A549 (cell line): ENCODE measurements at regions not wholly inside any gene's neighbourhood (a gene's known extent, or its start where the extent isn't known, plus 50 kb on each side); places are given as distances from the start of the nearest gene placed in this dataset.
"Not testable (repeated sequence)": the region's sequence is repeated elsewhere in the genome, so short reads cannot be mapped to it uniquely, and the experiment has no call there.

Experiments used
- ATAC-seq, 2 experiments: fragments of 200-7000 bp in 1 of 2; fragments of >200 bp in 1 of 2; cut with Nextera tagmentation in 1 of 2; cut with Tn5 transposase in 1 of 2; 3 replicates each; pipeline versions ENCODE4 v1.8.0 to v1.9.1; 2018 to 2020; ENCODE audit warnings: mild to moderate bottlenecking in 1 of 2, moderate library complexity in 1 of 2
- CTCF ChIA-PET: fragments of 300-600 bp; sonication (Branson Sonifier 250); formaldehyde crosslinking; extraction: SDS; loops from one replicate; lab custom pipeline; 2021; ENCODE audit warnings: antibody characterized with exemption, inconsistent platforms; lab: Yijun Ruan, JAX
- POLR2A ChIA-PET: fragments of 350-600 bp; formaldehyde crosslinking; extraction: SDS; loops from one replicate; lab custom pipeline; 2021; ENCODE audit warnings: antibody characterized with exemption, inconsistent platforms; lab: Yijun Ruan, JAX
- DNase-seq, 2 experiments: peaks; one replicate each; pipeline versions ENCODE4 v3.0.0 to v3.0.0-alpha.2; 2011 to 2016; ENCODE audit warnings: low read depth in 1 of 2, low spot score in 1 of 2
- FAIRE-seq: peaks from 2 replicates; lab custom pipeline; 2011; peaks lifted over from hg19 to GRCh38; lab: Jason Lieb, UNC
- H3K27ac ChIP-seq, 2 experiments: fragments of >200 bp; sonication (Bioruptor Twin); formaldehyde crosslinking; 3 replicates each; pipeline ENCODE4 v1.5.1; 2016 to 2017
- H3K4me1 ChIP-seq: fragments of >200 bp; sonication (Bioruptor Twin); formaldehyde crosslinking; 3 replicates; pipeline ENCODE4 v1.6.1; 2016
- H3K4me2 ChIP-seq: fragments of >200 bp; sonication (Bioruptor Twin); formaldehyde crosslinking; 3 replicates; pipeline ENCODE4 v1.6.1; 2016
- H3K4me3 ChIP-seq: fragments of >200 bp; sonication (Bioruptor Twin); formaldehyde crosslinking; 3 replicates; pipeline ENCODE4 v1.5.1; 2016
- H3K9me3 ChIP-seq: fragments of >200 bp; sonication (Bioruptor Twin); formaldehyde crosslinking; 3 replicates; pipeline ENCODE4 v1.6.1; 2016
- ATOH8 ChIP-seq: fragments of 250-450 bp; sonication (Bioruptor Pico); IDR thresholded peaks from 2 replicates; pipeline ENCODE4 v1.5.0; 2020; ENCODE audit warnings: low read depth, mild to moderate bottlenecking, moderate library complexity
- CEBPB ChIP-seq, 2 experiments: fragments of >200 bp in 1 of 2; sonication (Bioruptor Twin) in 1 of 2; formaldehyde crosslinking in 1 of 2; IDR thresholded peaks; 2 replicates each; pipeline ENCODE4 v1.6.1; 2012 to 2016
- EHMT2 ChIP-seq: fragments of 200-600 bp; sonication (generic); IDR thresholded peaks from 2 replicates; pipeline ENCODE4 v1.6.1; 2016; ENCODE audit warnings: antibody characterized with exemption, low read depth, mild to moderate bottlenecking, moderate library complexity
- ELK1 ChIP-seq: fragments of 150-350 bp; IDR thresholded peaks from 2 replicates; pipeline ENCODE4 v1.6.1; 2014; ENCODE audit warnings: low read depth, mild to moderate bottlenecking, low read length
- EP300 ChIP-seq, 2 experiments: fragments of >200 bp; sonication (Bioruptor Twin); formaldehyde crosslinking; IDR thresholded peaks; 2 replicates in 1 of 2; 3 replicates in 1 of 2; pipeline ENCODE4 v1.6.1; 2016 to 2017
- FOSB ChIP-seq: fragments of 250-450 bp; sonication (Bioruptor Pico); IDR thresholded peaks from 2 replicates; pipeline ENCODE4 v1.5.0; 2020; ENCODE audit warnings: mild to moderate bottlenecking, moderate library complexity
- FOSL2 ChIP-seq, 2 experiments: fragments of 450-650 bp in 1 of 2; fragments of >200 bp in 1 of 2; sonication (Bioruptor Twin) in 1 of 2; formaldehyde crosslinking; IDR thresholded peaks; 2 replicates each; pipeline versions ENCODE4 v1.5.0 to v1.6.1; 2016 to 2020; ENCODE audit warnings: mild to moderate bottlenecking in 1 of 2, moderate library complexity in 1 of 2
- HMGXB4 ChIP-seq: fragments of 250-450 bp; sonication (Bioruptor Pico); IDR thresholded peaks from 2 replicates; pipeline ENCODE4 v1.5.0; 2021; ENCODE audit warnings: mild to moderate bottlenecking, moderate library complexity, borderline replicate concordance
- JUNB ChIP-seq: fragments of >200 bp; sonication (Bioruptor Twin); formaldehyde crosslinking; IDR thresholded peaks from 2 replicates; pipeline ENCODE4 v1.6.1; 2016
- KDM1A ChIP-seq: fragments of 200-600 bp; sonication (generic); IDR thresholded peaks from 2 replicates; pipeline ENCODE4 v1.6.1; 2016; ENCODE audit warnings: low read depth, mild to moderate bottlenecking
- KDM5A ChIP-seq: fragments of 200-600 bp; sonication (generic); IDR thresholded peaks from 2 replicates; pipeline ENCODE4 v1.6.1; 2016; ENCODE audit warnings: antibody characterized with exemption, mild to moderate bottlenecking
- MAFK ChIP-seq: fragments of 450-650 bp; IDR thresholded peaks from 2 replicates; pipeline ENCODE4 v1.6.1; 2014; ENCODE audit not compliant: partially characterized antibody
- NFE2L2 ChIP-seq: fragments of 150-350 bp; conservative IDR thresholded peaks from 2 replicates; pipeline ENCODE4 v1.6.1; 2014; ENCODE audit warnings: low read length
- NR3C1 ChIP-seq: fragments of >200 bp; sonication (Bioruptor Twin); formaldehyde crosslinking; IDR thresholded peaks from 3 replicates; pipeline ENCODE4 v1.6.1; 2017
- RCOR1 ChIP-seq: fragments of 150-350 bp; IDR thresholded peaks from 2 replicates; pipeline ENCODE4 v1.6.1; 2014; ENCODE audit warnings: antibody characterized with exemption, low read length, low read depth
- RNF2 ChIP-seq: fragments of 200-600 bp; sonication (generic); IDR thresholded peaks from 2 replicates; pipeline ENCODE4 v1.6.1; 2016; ENCODE audit warnings: low read depth, mild to moderate bottlenecking, antibody characterized with exemption, moderate library complexity, borderline replicate concordance
- SMC3 ChIP-seq: fragments of >200 bp; sonication (Bioruptor Twin); formaldehyde crosslinking; IDR thresholded peaks from 3 replicates; pipeline ENCODE4 v1.6.1; 2018; ENCODE audit warnings: inconsistent platforms
- SREBF2 ChIP-seq: fragments of 450-650 bp; IDR thresholded peaks from 2 replicates; pipeline ENCODE4 v1.6.1; 2014; ENCODE audit warnings: mild to moderate bottlenecking, moderate library complexity
- TFCP2L1 ChIP-seq: fragments of 250-450 bp; sonication (Bioruptor Pico); IDR thresholded peaks from 2 replicates; pipeline ENCODE4 v1.5.0; 2021; ENCODE audit warnings: mild to moderate bottlenecking
- ZC3H11A ChIP-seq: fragments of 450-650 bp; IDR thresholded peaks from 2 replicates; pipeline ENCODE4 v1.6.1; 2014; ENCODE audit warnings: antibody characterized with exemption, mild to moderate bottlenecking
- WGBS: methylation state at CpG from one replicate; pipeline ENCODE4 v1.1.6; 2017; ENCODE audit errors: missing lambda C conversion rate; 5-methylcytosine and 5-hydroxymethylcytosine counted together

- POLR2A ChIA-PET = no interaction called here
- Histone ChIP-seq H3K4me2 (no peak overlapping the region), H3K4me3 (no peak overlapping the region), H3K9me3 (no peaks in the 10 kb centered on the region), H3K27ac (no peak overlapping the region), H3K4me1 (no peaks in the 10 kb centered on the region)
- DNase-seq = no peak
- CTCF ChIA-PET = no interaction called here
- ATAC-seq = no peak
- no peak for FAIRE-seq
- 54% methylated on average over 1 of the region's 1 CpG for WGBS
- no peak for TF ChIP-seq CEBPB (IDR thresholded peaks at IDR 0.05)
- TF ChIP-seq FOSB (CRISPR knock-in tag) = no peak
- no peak for TF ChIP-seq SREBF2
- no peak for TF ChIP-seq JUNB
- no peak for TF ChIP-seq ZC3H11A
- no peak for TF ChIP-seq MAFK
- no peak for TF ChIP-seq SMC3
- no peak for TF ChIP-seq EHMT2
- TF ChIP-seq HMGXB4 (CRISPR knock-in tag) = no peak
- no peak for TF ChIP-seq TFCP2L1 (CRISPR knock-in tag)
- no peak for TF ChIP-seq EP300 (IDR thresholded peaks at IDR 0.05)
- no peak for TF ChIP-seq NR3C1
- no peak for TF ChIP-seq FOSL2 (IDR thresholded peaks at IDR 0.05)
- TF ChIP-seq FOSL2 (CRISPR knock-in tag; IDR thresholded peaks at IDR 0.05) = no peak
- no peak for TF ChIP-seq ELK1
- TF ChIP-seq NFE2L2 = no peak
- TF ChIP-seq RNF2 = no peak
- TF ChIP-seq ATOH8 (CRISPR knock-in tag) = no peak
- TF ChIP-seq KDM1A = no peak
Observed at GRCh38 chr6:48535582-48536009, 424.6 kb upstream of the PTCHD4 start.

GRCh38 chr6:48530978-48531377, 420.0 kb upstream of the PTCHD4 start:
- H3K4me1 ChIP-seq, POLR2A ChIA-PET, ATAC-seq, DNase-seq, H3K4me3 ChIP-seq, FAIRE-seq, H3K9me3 ChIP-seq, H3K4me2 ChIP-seq, CTCF ChIA-PET, H3K27ac ChIP-seq: not testable (repeated sequence)
- WGBS = 66% methylated on average over 2 of the region's 3 CpGs

- FAIRE-seq (no peak), DNase-seq (no peak), ATAC-seq (no peak)
- TF ChIP-seq RCOR1 (no peak), KDM5A (no peak), JUNB (no peak)
- CTCF ChIA-PET = no interaction called here
- H3K27ac ChIP-seq = no peak overlapping the region
- WGBS = 46% methylated on average over 2 of the region's 2 CpGs
- no peak overlapping the region for H3K4me2 ChIP-seq
- no peaks in the 10 kb centered on the region for H3K4me1 ChIP-seq
- POLR2A ChIA-PET = no interaction called here
- no peak overlapping the region for H3K4me3 ChIP-seq
- H3K9me3 ChIP-seq = no peaks in the 10 kb centered on the region
Observed at GRCh38 chr6:48525849-48526248, 414.9 kb upstream of the PTCHD4 start.
